ENCODE measurements at regions not wholly inside any gene's neighbourhood (a gene's known extent, or its start where the extent isn't known, plus 50 kb on each side); places are given as distances from the start of the nearest gene placed in this dataset.

GRCh38 chr18:22063672-22064071, 105.7 kb upstream of the GATA6 start:
- no peak overlapping the region for H3K4me3 ChIP-seq
- no peak for ATAC-seq
- intact Hi-C loops (cut with DNase I), result no loop called here
- H3K27me3 ChIP-seq, result no peaks in the 10 kb centered on the region
- DNase-seq, result no peak
- TF ChIP-seq CTCF (IDR thresholded peaks at IDR 0.05), result no peak
- H3K27ac ChIP-seq, result no peak overlapping the region
- no peaks in the 10 kb centered on the region for H3K36me3 ChIP-seq
- H3K4me1 ChIP-seq, result no peaks in the 10 kb centered on the region
- H3K9me3 ChIP-seq, result no peaks in the 10 kb centered on the region

- Histone ChIP-seq H3K4me1 (no peaks in the 10 kb centered on the region), H3K27me3 (no peaks in the 10 kb centered on the region), H3K9me3 (peaks cover 0 to 1% of the 10 kb centered on the region in 2 donors), H3K4me3 (no peak overlapping the region), H3K36me3 (no peaks in the 10 kb centered on the region), H3K27ac (no peak overlapping the region)
- no peak for TF ChIP-seq CTCF (IDR thresholded peaks at IDR 0.05)
- intact Hi-C loops (cut with DNase I), result no loop called here
- DNase-seq (no peak), ATAC-seq (no peak)
Measured at GRCh38 chr18:22064581-22064980, 104.8 kb upstream of the GATA6 start.

GRCh38 chr18:22065311-22065710, 104.1 kb upstream of the GATA6 start:
- intact Hi-C loops (cut with DNase I), result no loop called here
- H3K36me3 ChIP-seq, result no peaks in the 10 kb centered on the region
- no peak overlapping the region for H3K4me3 ChIP-seq
- peaks cover 0 to 1% of the 10 kb centered on the region in 2 donors for H3K9me3 ChIP-seq
- no peaks in the 10 kb centered on the region for H3K4me1 ChIP-seq
- no peak overlapping the region for H3K27ac ChIP-seq
- DNase-seq, result no peak
- no peaks in the 10 kb centered on the region for H3K27me3 ChIP-seq
- no peak for ATAC-seq
- no peak for TF ChIP-seq CTCF (IDR thresholded peaks at IDR 0.05)

- no peaks in the 10 kb centered on the region for H3K36me3 ChIP-seq
- TF ChIP-seq CTCF (IDR thresholded peaks at IDR 0.05), result no peak
- H3K9me3 ChIP-seq, result peaks cover 0 to 1% of the 10 kb centered on the region in 2 donors
- no peak overlapping the region for H3K4me3 ChIP-seq
- intact Hi-C loops (cut with DNase I), result no loop called here
- ATAC-seq (no peak), DNase-seq (no peak)
- no peaks in the 10 kb centered on the region for H3K27me3 ChIP-seq
- no peak overlapping the region for H3K27ac ChIP-seq
- H3K4me1 ChIP-seq, result no peaks in the 10 kb centered on the region
Measured at GRCh38 chr18:22066083-22066485, 103.3 kb upstream of the GATA6 start.

- intact Hi-C loops (cut with DNase I), result no loop called here
- no peaks in the 10 kb centered on the region for H3K36me3 ChIP-seq
- no peaks in the 10 kb centered on the region for H3K27me3 ChIP-seq
- no peak for ATAC-seq
- peaks cover 0 to 1% of the 10 kb centered on the region in 2 donors for H3K9me3 ChIP-seq
- no peak for DNase-seq
- H3K4me1 ChIP-seq, result no peaks in the 10 kb centered on the region
- TF ChIP-seq CTCF (IDR thresholded peaks at IDR 0.05), result no peak
- H3K27ac ChIP-seq, result no peak overlapping the region
- no peak overlapping the region for H3K4me3 ChIP-seq
Measured at GRCh38 chr18:22067109-22067508, 102.3 kb upstream of the GATA6 start.

Data from left lung (tissue), 4 donors.